HepG2 (cell line): ENCODE measurements at regions not wholly inside any gene's neighbourhood (a gene's known extent, or its start where the extent isn't known, plus 50 kb on each side); places are given as distances from the start of the nearest gene placed in this dataset.

Experiments used
- EP300 ChIP-seq, 3 experiments: sonication (generic) in 1 of 3; formaldehyde crosslinking in 1 of 3; IDR thresholded peaks; 2 replicates each; pipeline versions ENCODE4 v1.5.1 to v1.6.1; 2011 to 2020; ENCODE audit warnings: low read depth in 2 of 3, low read length in 2 of 3, borderline replicate concordance in 1 of 3, improper control_type of control experiment in 1 of 3, mild to moderate bottlenecking in 1 of 3, missing genetic modification reagents in 1 of 3, moderate library complexity in 1 of 3
- SUZ12 ChIP-seq: fragments of 150-350 bp; IDR thresholded peaks from 2 replicates; pipeline ENCODE4 v1.6.1; 2014; ENCODE audit warnings: low read depth, low read length
- ZNF780A ChIP-seq: sonication (generic); formaldehyde crosslinking; IDR thresholded peaks from 2 replicates; pipeline ENCODE4 v1.8.0; 2022; ENCODE audit warnings: mild to moderate bottlenecking, missing genetic modification reagents, moderate library complexity
- TF ChIP-seq, protein P1 (sequence below): sonication (generic); formaldehyde crosslinking; IDR thresholded peaks from 2 replicates; pipeline ENCODE4 v1.5.0; 2020; ENCODE audit warnings: mild to moderate bottlenecking, missing genetic modification reagents, moderate library complexity

DNA sequence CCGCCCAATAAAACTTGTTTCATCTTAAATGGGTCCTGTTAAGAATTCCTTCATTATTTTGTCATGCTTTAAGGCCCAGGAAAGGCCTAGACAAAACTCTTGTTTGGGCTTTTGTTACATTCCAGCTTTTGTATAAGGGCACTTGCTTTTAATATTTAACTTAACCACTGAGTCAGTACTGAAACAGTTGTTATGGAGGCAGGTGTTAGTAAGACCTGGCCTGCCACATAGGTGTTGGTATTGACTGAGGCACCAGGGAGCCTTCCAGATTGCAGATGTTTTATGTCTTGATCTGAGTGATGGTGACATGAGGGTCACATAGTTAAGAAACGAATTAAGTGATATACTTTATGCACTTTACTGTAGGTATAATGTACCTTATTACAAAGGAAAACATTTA lies 274.9 kb upstream of the TGFBR2 start:
- TF ChIP-seq, protein P1, sequence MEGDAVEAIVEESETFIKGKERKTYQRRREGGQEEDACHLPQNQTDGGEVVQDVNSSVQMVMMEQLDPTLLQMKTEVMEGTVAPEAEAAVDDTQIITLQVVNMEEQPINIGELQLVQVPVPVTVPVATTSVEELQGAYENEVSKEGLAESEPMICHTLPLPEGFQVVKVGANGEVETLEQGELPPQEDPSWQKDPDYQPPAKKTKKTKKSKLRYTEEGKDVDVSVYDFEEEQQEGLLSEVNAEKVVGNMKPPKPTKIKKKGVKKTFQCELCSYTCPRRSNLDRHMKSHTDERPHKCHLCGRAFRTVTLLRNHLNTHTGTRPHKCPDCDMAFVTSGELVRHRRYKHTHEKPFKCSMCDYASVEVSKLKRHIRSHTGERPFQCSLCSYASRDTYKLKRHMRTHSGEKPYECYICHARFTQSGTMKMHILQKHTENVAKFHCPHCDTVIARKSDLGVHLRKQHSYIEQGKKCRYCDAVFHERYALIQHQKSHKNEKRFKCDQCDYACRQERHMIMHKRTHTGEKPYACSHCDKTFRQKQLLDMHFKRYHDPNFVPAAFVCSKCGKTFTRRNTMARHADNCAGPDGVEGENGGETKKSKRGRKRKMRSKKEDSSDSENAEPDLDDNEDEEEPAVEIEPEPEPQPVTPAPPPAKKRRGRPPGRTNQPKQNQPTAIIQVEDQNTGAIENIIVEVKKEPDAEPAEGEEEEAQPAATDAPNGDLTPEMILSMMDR, result no peak
- TF ChIP-seq ZNF780A, result no peak
- TF ChIP-seq EP300 (IDR thresholded peaks at IDR 0.05; ENCODE audit: low read depth in 2 of 2, low read length in 2 of 2), result no peak
- TF ChIP-seq EP300 (CRISPR knock-in tag; IDR thresholded peaks at IDR 0.05; ENCODE audit: borderline replicate concordance), result no peak
- no peak for TF ChIP-seq SUZ12
